ENCODE measurements at regions not wholly inside any gene's neighbourhood (a gene's known extent, or its start where the extent isn't known, plus 50 kb on each side); places are given as distances from the start of the nearest gene placed in this dataset.

DNA sequence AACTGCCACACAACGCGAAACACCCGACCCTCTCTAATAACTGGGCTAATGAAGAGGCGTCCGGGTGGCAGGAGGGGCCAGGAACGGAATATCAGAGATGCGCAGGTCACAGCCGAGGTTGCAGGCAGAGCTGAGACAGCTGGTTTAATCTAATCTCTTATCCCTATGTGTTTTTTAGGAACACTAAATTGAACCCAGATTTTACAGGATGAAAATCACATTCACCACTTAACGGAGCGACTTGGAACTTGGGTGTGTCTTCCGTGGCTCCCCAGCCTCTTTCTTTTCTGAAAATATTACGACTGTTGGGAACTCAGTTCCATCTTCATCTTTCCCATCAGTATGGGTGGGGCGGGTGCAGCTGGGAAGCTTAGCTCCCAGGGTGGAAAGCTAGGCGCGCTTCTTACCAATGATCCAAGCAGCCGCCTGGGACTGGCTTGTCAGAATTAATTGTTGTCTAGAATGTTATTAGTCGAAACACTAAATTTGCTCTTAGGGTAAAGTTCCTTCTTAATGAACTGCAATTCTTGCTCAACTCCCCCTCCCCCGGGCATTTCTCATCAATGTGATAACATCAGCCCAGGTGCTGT lies 92.5 kb downstream of the IRX2 start:
- no peaks in the 10 kb centered on the region for H4K20me1 ChIP-seq (ENCODE audit: insufficient read depth, low read length)

DNA sequence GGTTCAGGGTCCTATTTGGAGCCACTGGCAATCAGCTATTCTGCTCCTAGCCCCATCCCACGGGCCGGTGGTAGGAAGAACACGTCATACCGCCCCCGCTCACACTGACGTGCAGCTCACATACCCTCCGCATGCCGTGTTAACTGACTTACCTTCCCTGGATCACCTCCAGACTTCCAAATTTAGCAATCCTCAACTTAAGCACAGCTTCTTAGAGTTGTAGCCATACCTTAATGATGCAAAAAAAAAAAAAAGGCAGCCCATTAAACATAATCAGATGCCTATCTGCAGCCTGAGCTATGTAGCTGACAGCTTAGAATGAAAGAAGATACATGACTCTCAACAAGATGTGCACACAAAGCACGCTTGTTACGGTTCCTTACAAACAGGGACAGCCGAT lies 93.0 kb downstream of the IRX2 start:
- H3K27ac ChIP-seq (ENCODE audit: low read length), result no peak overlapping the region
- H3K79me2 ChIP-seq (ENCODE audit: low read length), result no peaks in the 10 kb centered on the region
- TF ChIP-seq EZH2phosphoT487 (IDR thresholded peaks at IDR 0.05; ENCODE audit: low read depth) (no peak), CTCF (IDR thresholded peaks at IDR 0.05; ENCODE audit: low read depth, low read length) (no peak)
- no peaks in the 10 kb centered on the region for H3K27me3 ChIP-seq (ENCODE audit: low read depth, low read length)
- H3K9ac ChIP-seq (ENCODE audit: low read length), result no peak overlapping the region
- H3K36me3 ChIP-seq (replicated peaks; ENCODE audit: low read depth, low read length), result no peaks in the 10 kb centered on the region
- H4K20me1 ChIP-seq (ENCODE audit: insufficient read depth, low read length), result no peaks in the 10 kb centered on the region
- no peak overlapping the region for H3K4me3 ChIP-seq (ENCODE audit: low read length)
- no peaks in the 10 kb centered on the region for H3K4me1 ChIP-seq (ENCODE audit: low read length)
- no peak overlapping the region for H2AFZ ChIP-seq (ENCODE audit: low read depth, low read length)
- H3K9me3 ChIP-seq (ENCODE audit: insufficient read depth, low read length), result no peaks in the 10 kb centered on the region
- H3K4me2 ChIP-seq (ENCODE audit: low read length), result no peak overlapping the region

More for the DNA sequence above, 92.5 kb downstream of the IRX2 start:
- Histone ChIP-seq H2AFZ (ENCODE audit: low read depth, low read length) (no peak overlapping the region), H3K4me3 (ENCODE audit: low read length) (no peak overlapping the region), H3K4me2 (ENCODE audit: low read length) (no peak overlapping the region), H3K27ac (ENCODE audit: low read length) (no peak overlapping the region), H3K27me3 (ENCODE audit: low read depth, low read length) (no peaks in the 10 kb centered on the region), H3K9me3 (ENCODE audit: insufficient read depth, low read length) (no peaks in the 10 kb centered on the region), H3K79me2 (ENCODE audit: low read length) (no peaks in the 10 kb centered on the region), H3K36me3 (replicated peaks; ENCODE audit: low read depth, low read length) (no peaks in the 10 kb centered on the region), H3K4me1 (ENCODE audit: low read length) (no peaks in the 10 kb centered on the region), H3K9ac (ENCODE audit: low read length) (no peak overlapping the region)
- TF ChIP-seq CTCF (IDR thresholded peaks at IDR 0.05; ENCODE audit: low read depth, low read length) (no peak), EZH2phosphoT487 (IDR thresholded peaks at IDR 0.05; ENCODE audit: low read depth) (no peak)

- H2AFZ ChIP-seq (ENCODE audit: low read depth, low read length), result no peak overlapping the region
- H3K4me2 ChIP-seq (ENCODE audit: low read length), result no peak overlapping the region
- no peak overlapping the region for H3K9ac ChIP-seq (ENCODE audit: low read length)
- H3K27ac ChIP-seq (ENCODE audit: low read length), result no peak overlapping the region
- no peaks in the 10 kb centered on the region for H3K36me3 ChIP-seq (replicated peaks; ENCODE audit: low read depth, low read length)
- no peaks in the 10 kb centered on the region for H3K27me3 ChIP-seq (ENCODE audit: low read depth, low read length)
- no peaks in the 10 kb centered on the region for H4K20me1 ChIP-seq (ENCODE audit: insufficient read depth, low read length)
- no peak for TF ChIP-seq CTCF (IDR thresholded peaks at IDR 0.05; ENCODE audit: low read depth, low read length)
- TF ChIP-seq EZH2phosphoT487 (IDR thresholded peaks at IDR 0.05; ENCODE audit: low read depth), result no peak
- H3K79me2 ChIP-seq (ENCODE audit: low read length), result no peaks in the 10 kb centered on the region
- H3K4me1 ChIP-seq (ENCODE audit: low read length), result no peaks in the 10 kb centered on the region
- no peaks in the 10 kb centered on the region for H3K9me3 ChIP-seq (ENCODE audit: insufficient read depth, low read length)
- no peak overlapping the region for H3K4me3 ChIP-seq (ENCODE audit: low read length)
These were observed 94.3 kb downstream of the IRX2 start for GRCh38 chr5:2657151-2657550.

- Histone ChIP-seq H3K9me3 (ENCODE audit: insufficient read depth, low read length) (no peaks in the 10 kb centered on the region), H4K20me1 (ENCODE audit: insufficient read depth, low read length) (no peaks in the 10 kb centered on the region), H3K4me3 (ENCODE audit: low read length) (no peak overlapping the region), H3K27ac (ENCODE audit: low read length) (no peak overlapping the region), H3K9ac (ENCODE audit: low read length) (no peak overlapping the region), H3K79me2 (ENCODE audit: low read length) (no peaks in the 10 kb centered on the region), H3K4me2 (ENCODE audit: low read length) (no peak overlapping the region), H3K36me3 (replicated peaks; ENCODE audit: low read depth, low read length) (no peaks in the 10 kb centered on the region), H3K27me3 (ENCODE audit: low read depth, low read length) (no peaks in the 10 kb centered on the region), H2AFZ (ENCODE audit: low read depth, low read length) (no peak overlapping the region), H3K4me1 (ENCODE audit: low read length) (no peaks in the 10 kb centered on the region)
- TF ChIP-seq CTCF (IDR thresholded peaks at IDR 0.05; ENCODE audit: low read depth, low read length) (no peak), EZH2phosphoT487 (IDR thresholded peaks at IDR 0.05; ENCODE audit: low read depth) (no peak)
These were observed 95.3 kb downstream of the IRX2 start for GRCh38 chr5:2656206-2656605.

Data from OCI-LY3 (cell line).